SU-DHL-6 (cell line): ENCODE measurements at regions not wholly inside any gene's neighbourhood (a gene's known extent, or its start where the extent isn't known, plus 50 kb on each side); places are given as distances from the start of the nearest gene placed in this dataset.
"Not testable (repeated sequence)": the region's sequence is repeated elsewhere in the genome, so short reads cannot be mapped to it uniquely, and the experiment has no call there.

Experiments used
- H2AFZ ChIP-seq: fragments of 200-600 bp; sonication (generic); 2 replicates; pipeline ENCODE4 v1.6.1; 2014; ENCODE audit warnings: low read depth, mild to moderate bottlenecking, moderate library complexity, mixed read lengths, antibody characterized with exemption, low read length; ENCODE audit not compliant: severe bottlenecking
- H3F3A ChIP-seq: fragments of 200-600 bp; shearing (Covaris generic); 2 replicates; pipeline ENCODE4 v1.6.0; 2016; ENCODE audit warnings: antibody characterized with exemption, mild to moderate bottlenecking; ENCODE audit not compliant: insufficient read depth
- H3K27ac ChIP-seq: fragments of 200-600 bp; sonication (generic); 2 replicates; pipeline ENCODE4 v1.5.1; 2016; ENCODE audit warnings: low read depth, mild to moderate bottlenecking, low read length, moderate library complexity, mixed read lengths
- H3K27me3 ChIP-seq: fragments of 200-600 bp; sonication (generic), shearing (Covaris generic); 2 replicates; pipeline ENCODE4 v1.6.0; 2014; ENCODE audit warnings: mild to moderate bottlenecking, low read length
- H3K36me3 ChIP-seq: fragments of 200-600 bp; sonication (generic); 2 replicates; pipeline ENCODE4 v1.6.1; 2014; ENCODE audit warnings: mild to moderate bottlenecking, low read length, mixed read lengths
- H3K4me2 ChIP-seq: fragments of 300-600, 200-600 bp; shearing (Covaris generic), sonication (generic); 2 replicates; pipeline ENCODE4 v1.6.0; 2014; ENCODE audit warnings: low read length, low read depth, mild to moderate bottlenecking; ENCODE audit not compliant: poor library complexity, severe bottlenecking
- H3K4me3 ChIP-seq: fragments of 200-600 bp; sonication (generic); 2 replicates; pipeline ENCODE4 v1.5.1; 2014; ENCODE audit warnings: antibody characterized with exemption, low read length, mild to moderate bottlenecking, mixed read lengths; ENCODE audit not compliant: insufficient read depth, poor library complexity, severe bottlenecking
- H3K79me2 ChIP-seq: fragments of 200-600 bp; sonication (generic); 2 replicates; pipeline ENCODE4 v1.6.1; 2014; ENCODE audit warnings: mild to moderate bottlenecking, low read length, moderate library complexity; ENCODE audit not compliant: insufficient read depth
- H3K9ac ChIP-seq: fragments of 200-600 bp; sonication (generic); 2 replicates; pipeline ENCODE4 v1.7.0; 2014; ENCODE audit warnings: mild to moderate bottlenecking, low read length
- H3K9me2 ChIP-seq: fragments of 200-600 bp; sonication (generic); replicated peaks from 2 replicates; pipeline ENCODE4 v1.6.1; 2014; ENCODE audit warnings: low read length; ENCODE audit not compliant: insufficient read depth
- H3K9me3 ChIP-seq: fragments of 200-600 bp; sonication (generic); 2 replicates; pipeline ENCODE4 v1.6.1; 2014; ENCODE audit warnings: low read length, mixed read lengths; ENCODE audit not compliant: insufficient read depth
- H4K20me1 ChIP-seq: fragments of 200-600 bp; sonication (generic); 2 replicates; pipeline ENCODE4 v1.6.1; 2014; ENCODE audit warnings: low read depth, mild to moderate bottlenecking, antibody characterized with exemption, low read length, moderate library complexity, mixed read lengths
- CTCF ChIP-seq: fragments of 200-600 bp; sonication (generic); IDR thresholded peaks from one replicate; pipeline ENCODE4 v1.5.1; 2017; ENCODE audit warnings: antibody characterized with exemption, mild to moderate bottlenecking, low read length, moderate library complexity; ENCODE audit not compliant: insufficient read depth, poor library complexity, severe bottlenecking
- EZH2phosphoT487 ChIP-seq: fragments of 200-600 bp; sonication (generic), shearing (Covaris generic); conservative IDR thresholded peaks from 2 replicates; pipeline ENCODE4 v1.6.1; 2018; ENCODE audit warnings: mild to moderate bottlenecking, antibody characterized with exemption, low read length, moderate library complexity, mixed read lengths

- Histone ChIP-seq H3K4me2 (no peak overlapping the region), H3K36me3 (no peaks in the 10 kb centered on the region), H3K4me3 (no peak overlapping the region), H4K20me1 (no peaks in the 10 kb centered on the region), H3K9ac (no peak overlapping the region), H3K9me3 (no peaks in the 10 kb centered on the region), H3F3A (no peaks in the 10 kb centered on the region), H3K27me3 (no peaks in the 10 kb centered on the region), H3K79me2 (no peaks in the 10 kb centered on the region), H3K9me2 (no peaks in the 10 kb centered on the region), H3K27ac (no peak overlapping the region), H2AFZ (no peak overlapping the region)
- TF ChIP-seq CTCF (no peak), EZH2phosphoT487 (no peak)
Measured at GRCh38 chr14:38929416-38929815, 173.6 kb downstream of the SEC23A start.

- H3K27ac ChIP-seq, H3K79me2 ChIP-seq, H3K4me3 ChIP-seq, H3K9me2 ChIP-seq, H3K4me2 ChIP-seq, H3K27me3 ChIP-seq, H3F3A ChIP-seq, H4K20me1 ChIP-seq, H2AFZ ChIP-seq, H3K9ac ChIP-seq, H3K36me3 ChIP-seq, H3K9me3 ChIP-seq: not testable (repeated sequence)
Measured at GRCh38 chr14:38921893-38922292, 181.1 kb downstream of the SEC23A start.

- H2AFZ ChIP-seq: no peak overlapping the region
- H3K27me3 ChIP-seq: no peaks in the 10 kb centered on the region
- TF ChIP-seq EZH2phosphoT487 (no peak), CTCF (no peak)
- H3K79me2 ChIP-seq: no peaks in the 10 kb centered on the region
- no peak overlapping the region for H3K27ac ChIP-seq
- no peak overlapping the region for H3K4me2 ChIP-seq
- no peak overlapping the region for H3K9ac ChIP-seq
- no peak overlapping the region for H3K4me3 ChIP-seq
- H3K9me2 ChIP-seq: no peaks in the 10 kb centered on the region
- no peaks in the 10 kb centered on the region for H3K9me3 ChIP-seq
- no peaks in the 10 kb centered on the region for H4K20me1 ChIP-seq
- no peaks in the 10 kb centered on the region for H3F3A ChIP-seq
- no peaks in the 10 kb centered on the region for H3K36me3 ChIP-seq
Measured at GRCh38 chr14:38915125-38915524, 187.9 kb downstream of the SEC23A start.

- no peak overlapping the region for H3K9ac ChIP-seq
- no peak overlapping the region for H2AFZ ChIP-seq
- no peak overlapping the region for H3K27ac ChIP-seq
- no peaks in the 10 kb centered on the region for H3K36me3 ChIP-seq
- H3K4me3 ChIP-seq: no peak overlapping the region
- no peaks in the 10 kb centered on the region for H3K79me2 ChIP-seq
- no peaks in the 10 kb centered on the region for H4K20me1 ChIP-seq
- no peaks in the 10 kb centered on the region for H3K27me3 ChIP-seq
- no peaks in the 10 kb centered on the region for H3K9me3 ChIP-seq
- H3K9me2 ChIP-seq: no peaks in the 10 kb centered on the region
- TF ChIP-seq CTCF: no peak
- no peak for TF ChIP-seq EZH2phosphoT487
- H3F3A ChIP-seq: no peaks in the 10 kb centered on the region
- H3K4me2 ChIP-seq: no peak overlapping the region
Measured at GRCh38 chr14:38910092-38910491, 192.9 kb downstream of the SEC23A start.
